ENCODE measurements at regions not wholly inside any gene's neighbourhood (a gene's known extent, or its start where the extent isn't known, plus 50 kb on each side); places are given as distances from the start of the nearest gene placed in this dataset.

- H3K18ac ChIP-seq (ENCODE audit: extremely low read depth, low read length), result no peak overlapping the region
- H4K20me1 ChIP-seq (replicated peaks in 1 of 2; ENCODE audit: control insufficient read depth in 1 of 2, insufficient read depth in 2 of 2, low read length in 2 of 2), result no peaks in the 10 kb centered on the region
- no peak overlapping the region for H3K14ac ChIP-seq (ENCODE audit: insufficient read length)
- no peak overlapping the region for H3K4me3 ChIP-seq (ENCODE audit: extremely low read depth in 1 of 4, insufficient read depth in 2 of 4, low read depth in 3 of 4, low read length in 4 of 4)
- no peak overlapping the region for H3K9ac ChIP-seq (replicated peaks in 1 of 4; ENCODE audit: extremely low read depth in 1 of 4, low read depth in 3 of 4, low read length in 3 of 4)
- H3K9me3 ChIP-seq (ENCODE audit: insufficient read depth in 2 of 2, low read depth in 1 of 2, low read length in 1 of 2), result no peaks in the 10 kb centered on the region
- WGBS, 2 experiments (ENCODE audit: extremely low coverage in 1 of 2, insufficient coverage in 1 of 2, insufficient read length in 1 of 2, insufficient replicate concordance in 2 of 2, low coverage in 1 of 2, low lambda C conversion rate in 2 of 2, missing lambda C conversion rate in 1 of 2), result 83% methylated on average over 4 of the region's 4 CpGs; no CpG with 5 or more reads in 1 of the 2 experiments
- no peak overlapping the region for H4K5ac ChIP-seq (ENCODE audit: insufficient read length, low read depth, low read length)
- DNase-seq (ENCODE audit: low read depth in 1 of 2, low spot score in 2 of 2), result no peak
- H2AK5ac ChIP-seq (ENCODE audit: low read depth, low read length), result no peak overlapping the region
- no peak for FAIRE-seq
- ChIA-PET POLR2A (ENCODE audit: partially characterized antibody) (interaction anchor here (0.8 to 1.1 kb wide), 2 partner anchors 10 to 13 kb away, joined by 3 read pairs; no protein-coding TSS in a partner anchor), CTCF (ENCODE audit: partially characterized antibody) (interaction anchor here (0.5 to 3.0 kb wide), 11 partner anchors 11 to 239 kb away, joined by 3 to 11 read pairs (median 4); no protein-coding TSS in a partner anchor)
- no peaks in the 10 kb centered on the region for H3K23me2 ChIP-seq (ENCODE audit: low read depth, low read length)
- no peak overlapping the region for H4K91ac ChIP-seq (replicated peaks; ENCODE audit: insufficient read length, low read length)
- H3K27ac ChIP-seq (ENCODE audit: low read depth, low read length), result no peak overlapping the region
- H3K23ac ChIP-seq (ENCODE audit: insufficient read length), result no peak overlapping the region
- H3K4me1 ChIP-seq (replicated peaks in 1 of 4; ENCODE audit: control insufficient read depth in 3 of 4, insufficient read depth in 4 of 4, low read length in 3 of 4), result no peaks in the 10 kb centered on the region
- H4K8ac ChIP-seq (ENCODE audit: extremely low read depth, insufficient read depth, low read length), result no peak overlapping the region
- no peaks in the 10 kb centered on the region for H3K79me1 ChIP-seq (ENCODE audit: low read depth, low read length)
- no peak overlapping the region for H2BK20ac ChIP-seq (ENCODE audit: low read length)
- H3K36me3 ChIP-seq (ENCODE audit: control insufficient read depth in 2 of 4, insufficient read depth in 4 of 4, low read length in 3 of 4), result no peaks in the 10 kb centered on the region
- H2AFZ ChIP-seq (ENCODE audit: low read length), result no peak overlapping the region
- no peaks in the 10 kb centered on the region for H3K79me2 ChIP-seq (ENCODE audit: control insufficient read depth in 1 of 2, insufficient read depth in 2 of 2, low read length in 2 of 2)
- no peak overlapping the region for H2BK15ac ChIP-seq (ENCODE audit: low read length)
- no peak overlapping the region for H3K56ac ChIP-seq (replicated peaks; ENCODE audit: insufficient read length, low read depth, low read length)
- no peak overlapping the region for H2BK12ac ChIP-seq (ENCODE audit: low read depth, low read length)
- no peaks in the 10 kb centered on the region for H3K27me3 ChIP-seq (replicated peaks in 1 of 4; ENCODE audit: control insufficient read depth in 3 of 4, extremely low read depth in 1 of 4, insufficient read depth in 3 of 4, low read length in 3 of 4)
- H3K4ac ChIP-seq (replicated peaks; ENCODE audit: insufficient read length, low read depth, low read length), result no peak overlapping the region
- no peak overlapping the region for H3K4me2 ChIP-seq (ENCODE audit: insufficient read depth in 1 of 2, low read depth in 2 of 2, low read length in 2 of 2)
- no peak overlapping the region for H2BK5ac ChIP-seq (ENCODE audit: low read depth, low read length)
- no peak overlapping the region for H2BK120ac ChIP-seq (replicated peaks; ENCODE audit: low read depth, low read length)
- TF ChIP-seq TAF7 (optimal IDR thresholded peaks at IDR 0.05; ENCODE audit: borderline replicate concordance, low read depth, low read length) (no peak), SP4 (IDR thresholded peaks at IDR 0.05; ENCODE audit: low read length) (no peak), CHD2 (IDR thresholded peaks at IDR 0.05; ENCODE audit: low read length) (no peak), MAFK (IDR thresholded peaks at IDR 0.05; ENCODE audit: low read depth, low read length) (no peak), TCF12 (IDR thresholded peaks at IDR 0.05; ENCODE audit: low read depth, low read length) (no peak), SAP30 (IDR thresholded peaks at IDR 0.05; ENCODE audit: insufficient read depth, insufficient replicate concordance, low read length) (no peak), SIN3A (conservative IDR thresholded peaks at IDR 0.05 in 1 of 2, IDR thresholded peaks at IDR 0.05 in 1 of 2; ENCODE audit: low read depth in 1 of 2, low read length in 2 of 2) (no peak), FOSL1 (IDR thresholded peaks at IDR 0.05; ENCODE audit: insufficient read depth, low read depth, low read length) (no peak), KDM1A (IDR thresholded peaks at IDR 0.05; ENCODE audit: borderline replicate concordance, low read length) (no peak), KDM4A (IDR thresholded peaks at IDR 0.05; ENCODE audit: low read depth, low read length, severe bottlenecking) (no peak), BACH1 (IDR thresholded peaks at IDR 0.05; ENCODE audit: low read length) (no peak), EP300 (IDR thresholded peaks at IDR 0.05; ENCODE audit: borderline replicate concordance in 1 of 2, low read depth in 2 of 2, low read length in 2 of 2) (no peak), POLR2AphosphoS5 (IDR thresholded peaks at IDR 0.05; ENCODE audit: low read depth, low read length) (no peak), GTF2F1 (IDR thresholded peaks at IDR 0.05; ENCODE audit: borderline replicate concordance, low read depth, low read length) (no peak), PHF8 (conservative IDR thresholded peaks at IDR 0.05; ENCODE audit: low read depth, low read length) (no peak)
Measured at GRCh38 chr2:11057031-11057430, 98.2 kb upstream of the SLC66A3 start.

Measured in H1 (cell line).